CD14-positive monocyte (primary cell): ENCODE measurements at regions not wholly inside any gene's neighbourhood (a gene's known extent, or its start where the extent isn't known, plus 50 kb on each side); places are given as distances from the start of the nearest gene placed in this dataset.

Source experiments
- DNase-seq, 3 donors: peaks; one replicate each; pipeline ENCODE4 v3.0.0-alpha.2; 2011 to 2022
- H2AFZ ChIP-seq: 2 replicates; pipeline ENCODE4 v1.6.0; 2012; ENCODE audit warnings: mild to moderate bottlenecking, low read depth, low read length, inconsistent platforms; ENCODE audit not compliant: insufficient read depth, poor library complexity, severe bottlenecking
- H3K27ac ChIP-seq, 2 donors: 1 replicate in 1 of 2; 2 replicates in 1 of 2; pipeline ENCODE4 v1.5.1; 2012 to 2013; ENCODE audit warnings: low read length in 2 of 2, control low read depth in 1 of 2, inconsistent platforms in 1 of 2, low read depth in 1 of 2, mild to moderate bottlenecking in 1 of 2
- H3K27me3 ChIP-seq, 2 donors: one replicate each; pipeline versions ENCODE4 v1.6.0 to v1.6.1; 2011 to 2013; ENCODE audit warnings: low read length in 2 of 2; ENCODE audit not compliant: control insufficient read depth in 2 of 2, insufficient read depth in 2 of 2
- H3K36me3 ChIP-seq, 2 donors: replicated peaks in 1 of 2; 1 replicate in 1 of 2; 2 replicates in 1 of 2; pipeline versions ENCODE4 v1.5.1 to v1.6.1; 2012 to 2013; ENCODE audit warnings: low read length in 2 of 2, control low read depth in 1 of 2, inconsistent platforms in 1 of 2, mild to moderate bottlenecking in 1 of 2; ENCODE audit not compliant: insufficient read depth in 2 of 2, control insufficient read depth in 1 of 2
- H3K4me1 ChIP-seq, 2 donors: 1 replicate in 1 of 2; 2 replicates in 1 of 2; pipeline versions ENCODE4 v1.5.1 to v1.6.1; 2012 to 2013; ENCODE audit warnings: low read length in 2 of 2, control low read depth in 1 of 2, inconsistent platforms in 1 of 2, mild to moderate bottlenecking in 1 of 2, moderate library complexity in 1 of 2; ENCODE audit not compliant: insufficient read depth in 2 of 2, control insufficient read depth in 1 of 2
- H3K4me2 ChIP-seq: replicated peaks from 2 replicates; pipeline ENCODE3; 2012; ENCODE audit warnings: low read length, moderate library complexity, mild to moderate bottlenecking; ENCODE audit not compliant: poor library complexity, severe bottlenecking; ENCODE audit errors: extremely low read depth
- H3K4me3 ChIP-seq, 3 experiments: fragments of 200-600 bp in 1 of 3; sonication (generic) in 1 of 3; replicated peaks in 1 of 3; 1 replicate in 2 of 3; 2 replicates in 1 of 3; pipeline ENCODE4 v1.5.1; 2011 to 2013; ENCODE audit warnings: low read length in 3 of 3, mild to moderate bottlenecking in 3 of 3, control low read depth in 2 of 3, low read depth in 2 of 3, inconsistent platforms in 1 of 3, moderate library complexity in 1 of 3
- H3K79me2 ChIP-seq: 2 replicates; pipeline ENCODE4 v1.6.0; 2012; ENCODE audit warnings: mild to moderate bottlenecking, control low read depth, inconsistent platforms, low read length, moderate library complexity; ENCODE audit not compliant: insufficient read depth
- H3K9ac ChIP-seq: 2 replicates; pipeline ENCODE4 v1.6.0; 2017; ENCODE audit warnings: low read length, mild to moderate bottlenecking; ENCODE audit not compliant: insufficient read depth, poor library complexity, severe bottlenecking
- H3K9me3 ChIP-seq, 2 donors: replicated peaks in 1 of 2; 1 replicate in 1 of 2; 2 replicates in 1 of 2; pipeline versions ENCODE4 v1.5.1 to v1.6.1; 2012 to 2013; ENCODE audit warnings: low read length in 2 of 2, control low read depth in 1 of 2; ENCODE audit not compliant: control insufficient read depth in 1 of 2, insufficient read depth in 1 of 2
- H4K20me1 ChIP-seq: 2 replicates; pipeline ENCODE4 v1.6.0; 2012; ENCODE audit warnings: mild to moderate bottlenecking, low read length, control low read depth, moderate library complexity; ENCODE audit not compliant: insufficient read depth
- H3K27ac Mint-ChIP-seq, 7 donors: one replicate each; pipeline ENCODE4 v1.8.0; 2020; ENCODE audit warnings: mild to moderate bottlenecking in 7 of 7, mixed read lengths in 7 of 7, moderate library complexity in 6 of 7, inconsistent platforms in 2 of 7
- H3K27me3 Mint-ChIP-seq, 3 donors: one replicate each; pipeline ENCODE4 v1.8.0; 2021 to 2022; ENCODE audit warnings: low read depth in 3 of 3, mild to moderate bottlenecking in 3 of 3, mixed read lengths in 3 of 3, moderate library complexity in 3 of 3, inconsistent platforms in 1 of 3
- H3K36me3 Mint-ChIP-seq, 2 donors: one replicate each; pipeline ENCODE4 v1.8.0; 2020; ENCODE audit warnings: mixed read lengths in 2 of 2, inconsistent platforms in 1 of 2, mild to moderate bottlenecking in 1 of 2
- H3K4me1 Mint-ChIP-seq: one replicate; pipeline ENCODE4 v1.8.0; 2020; ENCODE audit warnings: mild to moderate bottlenecking, mixed read lengths
- H3K4me3 Mint-ChIP-seq, 2 donors: one replicate each; pipeline ENCODE4 v1.8.0; 2020; ENCODE audit warnings: mild to moderate bottlenecking in 2 of 2, mixed read lengths in 2 of 2, moderate library complexity in 1 of 2
- H3K9me3 Mint-ChIP-seq, 7 donors: one replicate each; pipeline ENCODE4 v1.8.0; 2020 to 2022; ENCODE audit warnings: mixed read lengths in 7 of 7, mild to moderate bottlenecking in 6 of 7, moderate library complexity in 6 of 7, inconsistent platforms in 2 of 7
- CTCF ChIP-seq: fragments of 200-600 bp; IDR thresholded peaks from one replicate; pipeline ENCODE4 v1.8.0; 2022; ENCODE audit warnings: antibody characterized with exemption, mild to moderate bottlenecking
- WGBS: methylation state at CpG from one replicate; pipeline ENCODE4 v1.1.5; 2013; ENCODE audit warnings: missing lambda C conversion rate; ENCODE audit not compliant: insufficient coverage; 5-methylcytosine and 5-hydroxymethylcytosine counted together
- intact Hi-C, 2 donors: fragments of 100-400 bp; cut with micrococcal nuclease; formaldehyde crosslinking; loops; one replicate each; pipeline versions ENCODE4 v1.15.0 to v1.15.1; 2023

GRCh38 chr2:176691471-176691870 is 422.2 kb downstream of the MTX2 start:
- no peak overlapping the region for H3K27ac Mint-ChIP-seq
- peaks cover 2 to 6% (median 3%) of the 10 kb centered on the region in 3 donors for H3K27me3 Mint-ChIP-seq
- no peak overlapping the region for H3K4me3 Mint-ChIP-seq
- Histone ChIP-seq H3K4me3 (no peak overlapping the region), H3K27ac (no peak overlapping the region), H3K4me2 (no peak overlapping the region), H3K79me2 (no peaks in the 10 kb centered on the region), H3K27me3 (peaks cover 0 to 6% of the 10 kb centered on the region in 2 donors), H3K36me3 (no peaks in the 10 kb centered on the region), H4K20me1 (no peaks in the 10 kb centered on the region), H3K4me1 (no peaks in the 10 kb centered on the region), H3K9me3 (no peaks in the 10 kb centered on the region), H2AFZ (no peak overlapping the region), H3K9ac (no peak overlapping the region)
- no peak for TF ChIP-seq CTCF
- peaks cover 0 to 2% (median 0%) of the 10 kb centered on the region in 7 donors for H3K9me3 Mint-ChIP-seq
- H3K36me3 Mint-ChIP-seq: no peaks in the 10 kb centered on the region
- no peaks in the 10 kb centered on the region for H3K4me1 Mint-ChIP-seq
- intact Hi-C loops: no loop called here
- no CpG with 5 or more reads among the region's 2 CpGs for WGBS
- no peak for DNase-seq

- no peaks in the 10 kb centered on the region for H3K4me1 Mint-ChIP-seq
- no peak for TF ChIP-seq CTCF
- no peak for DNase-seq
- peaks cover 0 to 2% (median 0%) of the 10 kb centered on the region in 7 donors for H3K9me3 Mint-ChIP-seq
- peaks cover 2 to 6% (median 3%) of the 10 kb centered on the region in 3 donors for H3K27me3 Mint-ChIP-seq
- no peak overlapping the region for H3K4me3 Mint-ChIP-seq
- Histone ChIP-seq H3K79me2 (no peaks in the 10 kb centered on the region), H3K27ac (no peak overlapping the region), H2AFZ (no peak overlapping the region), H3K4me1 (no peaks in the 10 kb centered on the region), H3K4me2 (no peak overlapping the region), H3K27me3 (peaks cover 0 to 6% of the 10 kb centered on the region in 2 donors), H3K9ac (no peak overlapping the region), H3K36me3 (no peaks in the 10 kb centered on the region), H4K20me1 (no peaks in the 10 kb centered on the region), H3K4me3 (no peak overlapping the region), H3K9me3 (no peaks in the 10 kb centered on the region)
- WGBS: no CpG with 5 or more reads among the region's 1 CpG
- H3K36me3 Mint-ChIP-seq: no peaks in the 10 kb centered on the region
- H3K27ac Mint-ChIP-seq: no peak overlapping the region
- intact Hi-C loops: no loop called here
These were observed 423.3 kb downstream of the MTX2 start for GRCh38 chr2:176692533-176692932.
